ENCODE measurements at regions not wholly inside any gene's neighbourhood (a gene's known extent, or its start where the extent isn't known, plus 50 kb on each side); places are given as distances from the start of the nearest gene placed in this dataset.

- no peak for TF ChIP-seq EZH2 (IDR thresholded peaks at IDR 0.05; ENCODE audit: borderline replicate concordance, low read depth, low read length, poor library complexity, severe bottlenecking)
- TF ChIP-seq, protein P1, sequence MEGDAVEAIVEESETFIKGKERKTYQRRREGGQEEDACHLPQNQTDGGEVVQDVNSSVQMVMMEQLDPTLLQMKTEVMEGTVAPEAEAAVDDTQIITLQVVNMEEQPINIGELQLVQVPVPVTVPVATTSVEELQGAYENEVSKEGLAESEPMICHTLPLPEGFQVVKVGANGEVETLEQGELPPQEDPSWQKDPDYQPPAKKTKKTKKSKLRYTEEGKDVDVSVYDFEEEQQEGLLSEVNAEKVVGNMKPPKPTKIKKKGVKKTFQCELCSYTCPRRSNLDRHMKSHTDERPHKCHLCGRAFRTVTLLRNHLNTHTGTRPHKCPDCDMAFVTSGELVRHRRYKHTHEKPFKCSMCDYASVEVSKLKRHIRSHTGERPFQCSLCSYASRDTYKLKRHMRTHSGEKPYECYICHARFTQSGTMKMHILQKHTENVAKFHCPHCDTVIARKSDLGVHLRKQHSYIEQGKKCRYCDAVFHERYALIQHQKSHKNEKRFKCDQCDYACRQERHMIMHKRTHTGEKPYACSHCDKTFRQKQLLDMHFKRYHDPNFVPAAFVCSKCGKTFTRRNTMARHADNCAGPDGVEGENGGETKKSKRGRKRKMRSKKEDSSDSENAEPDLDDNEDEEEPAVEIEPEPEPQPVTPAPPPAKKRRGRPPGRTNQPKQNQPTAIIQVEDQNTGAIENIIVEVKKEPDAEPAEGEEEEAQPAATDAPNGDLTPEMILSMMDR (conservative IDR thresholded peaks at IDR 0.05; ENCODE audit: low read depth, low read length) = no peak
These were observed 1209.4 kb downstream of the UQCRFS1 start for GRCh38 chr19:28003543-28003942.
